GM23338 (cell line): ENCODE measurements at regions not wholly inside any gene's neighbourhood (a gene's known extent, or its start where the extent isn't known, plus 50 kb on each side); places are given as distances from the start of the nearest gene placed in this dataset.

Experiments used
- ATAC-seq: fragments of 200-7000 bp; cut with Tn5 transposase; 3 replicates; pipeline ENCODE4 v1.9.1; 2020
- DNase-seq: peaks from one replicate; pipeline ENCODE4 v3.0.0-alpha.2; 2015; ENCODE audit warnings: low spot score
- H2AFZ ChIP-seq: fragments of 200-600 bp; sonication (generic); 2 replicates; pipeline ENCODE4 v1.8.0; 2016; ENCODE audit warnings: antibody characterized with exemption, mild to moderate bottlenecking, moderate library complexity
- H3F3A ChIP-seq: fragments of 200-600 bp; sonication (generic); replicated peaks from 2 replicates; pipeline ENCODE4 v1.8.0; 2017; ENCODE audit warnings: antibody characterized with exemption, mixed run types, low read depth
- H3K27ac ChIP-seq: fragments of 200-600 bp; sonication (generic); 2 replicates; pipeline ENCODE4 v1.6.1; 2016; ENCODE audit warnings: low read depth
- H3K27me3 ChIP-seq: fragments of 200-600 bp; sonication (generic); 2 replicates; pipeline ENCODE4 v1.8.0; 2016; ENCODE audit warnings: mild to moderate bottlenecking, mixed run types, moderate library complexity; ENCODE audit not compliant: insufficient read depth
- H3K36me3 ChIP-seq: fragments of 200-600 bp; sonication (generic); 2 replicates; pipeline ENCODE4 v1.8.0; 2016; ENCODE audit warnings: mild to moderate bottlenecking; ENCODE audit not compliant: insufficient read depth
- H3K4me1 ChIP-seq: fragments of 200-600 bp; sonication (generic); 2 replicates; pipeline ENCODE4 v1.8.0; 2016; ENCODE audit warnings: mild to moderate bottlenecking, moderate library complexity; ENCODE audit not compliant: insufficient read depth
- H3K4me2 ChIP-seq: fragments of 200-600 bp; sonication (generic); 2 replicates; pipeline ENCODE4 v1.7.1; 2017; ENCODE audit warnings: mixed run types
- H3K4me3 ChIP-seq: fragments of 200-600 bp; sonication (generic); 2 replicates; pipeline ENCODE4 v1.6.1; 2016; ENCODE audit warnings: mixed run types
- H3K79me2 ChIP-seq: fragments of 200-600 bp; sonication (generic); replicated peaks from 2 replicates; pipeline ENCODE4 v1.8.0; 2017; ENCODE audit warnings: mild to moderate bottlenecking; ENCODE audit not compliant: insufficient read depth
- H3K9me2 ChIP-seq: fragments of 200-600 bp; sonication (generic); 2 replicates; pipeline ENCODE4 v1.8.0; 2017; ENCODE audit not compliant: insufficient read depth
- H4K20me1 ChIP-seq: fragments of 200-600 bp; sonication (generic); replicated peaks from 2 replicates; pipeline ENCODE4 v1.8.0; 2017; ENCODE audit warnings: mild to moderate bottlenecking; ENCODE audit not compliant: insufficient read depth
- H3K27ac Mint-ChIP-seq: 2 replicates; pipeline ENCODE4 v1.8.0; 2020; ENCODE audit warnings: inconsistent platforms, mild to moderate bottlenecking, moderate library complexity, mixed read lengths
- H3K27me3 Mint-ChIP-seq: 3 replicates; pipeline ENCODE4 v1.8.0; 2022; ENCODE audit warnings: low read depth, mild to moderate bottlenecking, moderate library complexity, mixed read lengths, inconsistent platforms; ENCODE audit not compliant: insufficient read depth, poor library complexity
- H3K36me3 Mint-ChIP-seq: 3 replicates; pipeline ENCODE4 v1.8.0; 2021; ENCODE audit warnings: low read depth, mild to moderate bottlenecking, inconsistent platforms, moderate library complexity, mixed read lengths
- H3K4me1 Mint-ChIP-seq: 3 replicates; pipeline ENCODE4 v1.8.0; 2020; ENCODE audit warnings: mild to moderate bottlenecking, inconsistent platforms, mixed read lengths
- H3K4me3 Mint-ChIP-seq: 3 replicates; pipeline ENCODE4 v1.8.0; 2021; ENCODE audit warnings: moderate library complexity, mild to moderate bottlenecking, inconsistent platforms, mixed read lengths
- H3K9me3 Mint-ChIP-seq: 3 replicates; pipeline ENCODE4 v1.8.0; 2020; ENCODE audit warnings: moderate library complexity, mild to moderate bottlenecking, inconsistent platforms, mixed read lengths
- CREB1 ChIP-seq: fragments of 250-450 bp; sonication (Bioruptor Pico); IDR thresholded peaks from 2 replicates; pipeline ENCODE4 v1.5.0; 2020; ENCODE audit warnings: low read depth, mild to moderate bottlenecking, moderate library complexity
- CTCF ChIP-seq, 2 experiments: fragments of 200-600 bp in 1 of 2; sonication (generic) in 1 of 2; conservative IDR thresholded peaks; 2 replicates each; pipeline versions ENCODE4 v1.5.1 to v1.6.1; 2016 to 2017; ENCODE audit warnings: antibody characterized with exemption in 2 of 2, low read depth in 2 of 2, mild to moderate bottlenecking in 2 of 2, moderate library complexity in 1 of 2
- EZH2phosphoT487 ChIP-seq: fragments of 200-600 bp; sonication (generic); IDR thresholded peaks from one replicate; pipeline ENCODE4 v1.8.1; 2018; ENCODE audit warnings: antibody characterized with exemption; ENCODE audit not compliant: unreplicated experiment
- JUNB ChIP-seq: IDR thresholded peaks from one replicate; pipeline ENCODE4 v1.6.1; 2016; ENCODE audit warnings: antibody characterized with exemption; ENCODE audit not compliant: unreplicated experiment
- NANOG ChIP-seq: IDR thresholded peaks from 2 replicates; pipeline ENCODE4 v1.6.1; 2016; ENCODE audit warnings: antibody characterized with exemption, borderline replicate concordance
- STAT1 ChIP-seq: IDR thresholded peaks from one replicate; pipeline ENCODE4 v1.6.1; 2016; ENCODE audit warnings: antibody characterized with exemption; ENCODE audit not compliant: unreplicated experiment
- ZNF114 ChIP-seq: fragments of 250-450 bp; sonication (Bioruptor Pico); IDR thresholded peaks from 2 replicates; pipeline ENCODE4 v1.5.0; 2020; ENCODE audit warnings: mild to moderate bottlenecking, moderate library complexity
- ZNF462 ChIP-seq: fragments of 250-450 bp; sonication (Bioruptor Pico); IDR thresholded peaks from 2 replicates; pipeline ENCODE4 v1.5.0; 2020; ENCODE audit warnings: mild to moderate bottlenecking, moderate library complexity
- TF ChIP-seq, protein P1 (sequence below): IDR thresholded peaks from one replicate; pipeline ENCODE4 v1.6.1; 2018; ENCODE audit warnings: antibody characterized with exemption; ENCODE audit not compliant: unreplicated experiment

DNA sequence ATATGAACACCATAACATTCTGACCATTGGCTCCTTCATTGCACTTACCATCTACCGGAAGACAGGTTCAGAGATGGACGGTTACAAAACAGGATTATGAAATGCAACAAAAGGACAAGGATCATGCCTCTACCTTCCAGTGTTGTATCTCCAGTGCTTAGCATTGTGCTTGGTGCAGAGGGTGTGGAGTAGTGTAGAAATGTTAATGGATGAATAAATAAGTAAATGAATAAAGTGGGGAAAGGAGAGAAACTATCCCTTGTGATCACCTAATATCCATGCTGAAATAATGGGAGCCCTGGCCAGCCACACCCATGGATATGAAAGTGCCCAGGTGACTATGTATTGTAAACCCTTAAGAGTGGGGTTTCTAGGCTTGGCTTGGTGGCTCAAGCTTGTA is 344.8 kb upstream of the LMCD1 start:
- H2AFZ ChIP-seq, result no peak overlapping the region
- H3K4me3 ChIP-seq, result no peak overlapping the region
- ATAC-seq (no peak), DNase-seq (no peak)
- H3K4me2 ChIP-seq, result no peak overlapping the region
- Mint-ChIP-seq H3K36me3 (no peaks in the 10 kb centered on the region), H3K4me1 (no peaks in the 10 kb centered on the region), H3K9me3 (no peaks in the 10 kb centered on the region), H3K4me3 (no peak overlapping the region), H3K27me3 (peaks cover 3% of the 10 kb centered on the region), H3K27ac (no peak overlapping the region)
- TF ChIP-seq STAT1, result no peak
- TF ChIP-seq JUNB, result no peak
- no peak for TF ChIP-seq EZH2phosphoT487
- TF ChIP-seq NANOG, result no peak
- TF ChIP-seq, protein P1, sequence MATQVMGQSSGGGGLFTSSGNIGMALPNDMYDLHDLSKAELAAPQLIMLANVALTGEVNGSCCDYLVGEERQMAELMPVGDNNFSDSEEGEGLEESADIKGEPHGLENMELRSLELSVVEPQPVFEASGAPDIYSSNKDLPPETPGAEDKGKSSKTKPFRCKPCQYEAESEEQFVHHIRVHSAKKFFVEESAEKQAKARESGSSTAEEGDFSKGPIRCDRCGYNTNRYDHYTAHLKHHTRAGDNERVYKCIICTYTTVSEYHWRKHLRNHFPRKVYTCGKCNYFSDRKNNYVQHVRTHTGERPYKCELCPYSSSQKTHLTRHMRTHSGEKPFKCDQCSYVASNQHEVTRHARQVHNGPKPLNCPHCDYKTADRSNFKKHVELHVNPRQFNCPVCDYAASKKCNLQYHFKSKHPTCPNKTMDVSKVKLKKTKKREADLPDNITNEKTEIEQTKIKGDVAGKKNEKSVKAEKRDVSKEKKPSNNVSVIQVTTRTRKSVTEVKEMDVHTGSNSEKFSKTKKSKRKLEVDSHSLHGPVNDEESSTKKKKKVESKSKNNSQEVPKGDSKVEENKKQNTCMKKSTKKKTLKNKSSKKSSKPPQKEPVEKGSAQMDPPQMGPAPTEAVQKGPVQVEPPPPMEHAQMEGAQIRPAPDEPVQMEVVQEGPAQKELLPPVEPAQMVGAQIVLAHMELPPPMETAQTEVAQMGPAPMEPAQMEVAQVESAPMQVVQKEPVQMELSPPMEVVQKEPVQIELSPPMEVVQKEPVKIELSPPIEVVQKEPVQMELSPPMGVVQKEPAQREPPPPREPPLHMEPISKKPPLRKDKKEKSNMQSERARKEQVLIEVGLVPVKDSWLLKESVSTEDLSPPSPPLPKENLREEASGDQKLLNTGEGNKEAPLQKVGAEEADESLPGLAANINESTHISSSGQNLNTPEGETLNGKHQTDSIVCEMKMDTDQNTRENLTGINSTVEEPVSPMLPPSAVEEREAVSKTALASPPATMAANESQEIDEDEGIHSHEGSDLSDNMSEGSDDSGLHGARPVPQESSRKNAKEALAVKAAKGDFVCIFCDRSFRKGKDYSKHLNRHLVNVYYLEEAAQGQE, result no peak
- no peak for TF ChIP-seq CTCF (conservative IDR thresholded peaks at IDR 0.05; ENCODE audit: low read depth in 2 of 2)
- TF ChIP-seq CREB1 (CRISPR knock-in tag), result no peak
- TF ChIP-seq ZNF114, result no peak
- TF ChIP-seq ZNF462, result no peak
- no peaks in the 10 kb centered on the region for H3K36me3 ChIP-seq
- H3K27me3 ChIP-seq, result no peaks in the 10 kb centered on the region
- H3K4me1 ChIP-seq, result no peaks in the 10 kb centered on the region
- H3F3A ChIP-seq, result no peaks in the 10 kb centered on the region
- H4K20me1 ChIP-seq, result no peaks in the 10 kb centered on the region
- no peak overlapping the region for H3K27ac ChIP-seq
- peaks cover 22% of the 10 kb centered on the region; the same call in 1 of the 2 replicates for H3K9me2 ChIP-seq
- no peaks in the 10 kb centered on the region for H3K79me2 ChIP-seq
